ENCODE measurements at regions not wholly inside any gene's neighbourhood (a gene's known extent, or its start where the extent isn't known, plus 50 kb on each side); places are given as distances from the start of the nearest gene placed in this dataset.

GRCh38 chr10:121267236-121268003 is 330.8 kb downstream of the FGFR2 start:
- no peaks in the 10 kb centered on the region for H3K27me3 ChIP-seq (ENCODE audit: control insufficient read depth, insufficient read depth, low read length)
- no peak overlapping the region for H3K4me3 ChIP-seq (ENCODE audit: low read depth, low read length)
- H3K79me2 ChIP-seq, result no peaks in the 10 kb centered on the region
- H3K27ac ChIP-seq, result no peak overlapping the region
- TF ChIP-seq CTCF (IDR thresholded peaks at IDR 0.05), result no peak
- H2AFZ ChIP-seq, result no peak overlapping the region
- no peaks in the 10 kb centered on the region for H3K36me3 ChIP-seq (ENCODE audit: control insufficient read depth, insufficient read depth, low read length)
- no peak overlapping the region for H3K9ac ChIP-seq
- H3K4me1 ChIP-seq, result no peaks in the 10 kb centered on the region
- no peaks in the 10 kb centered on the region for H3K9me3 ChIP-seq (ENCODE audit: control insufficient read depth, low read length)
- H3K4me2 ChIP-seq (ENCODE audit: low read length), result no peak overlapping the region

GRCh38 chr10:121268363-121268762 is 329.9 kb downstream of the FGFR2 start:
- H3K27me3 ChIP-seq (ENCODE audit: control insufficient read depth, insufficient read depth, low read length), result no peaks in the 10 kb centered on the region
- no peaks in the 10 kb centered on the region for H3K36me3 ChIP-seq (ENCODE audit: control insufficient read depth, insufficient read depth, low read length)
- no peak overlapping the region for H3K9ac ChIP-seq
- no peaks in the 10 kb centered on the region for H3K79me2 ChIP-seq
- H2AFZ ChIP-seq, result no peak overlapping the region
- no peak overlapping the region for H3K27ac ChIP-seq
- no peaks in the 10 kb centered on the region for H3K4me1 ChIP-seq
- no peaks in the 10 kb centered on the region for H3K9me3 ChIP-seq (ENCODE audit: control insufficient read depth, low read length)
- TF ChIP-seq CTCF (IDR thresholded peaks at IDR 0.05), result no peak
- no peak overlapping the region for H3K4me2 ChIP-seq (ENCODE audit: low read length)
- H3K4me3 ChIP-seq (ENCODE audit: low read depth, low read length), result no peak overlapping the region

- no peak for TF ChIP-seq CTCF (IDR thresholded peaks at IDR 0.05)
- no peak overlapping the region for H3K9ac ChIP-seq
- no peaks in the 10 kb centered on the region for H3K36me3 ChIP-seq (ENCODE audit: control insufficient read depth, insufficient read depth, low read length)
- H3K27me3 ChIP-seq (ENCODE audit: control insufficient read depth, insufficient read depth, low read length), result no peaks in the 10 kb centered on the region
- no peak overlapping the region for H2AFZ ChIP-seq
- no peak overlapping the region for H3K4me2 ChIP-seq (ENCODE audit: low read length)
- no peaks in the 10 kb centered on the region for H3K79me2 ChIP-seq
- H3K27ac ChIP-seq, result no peak overlapping the region
- no peak overlapping the region for H3K4me3 ChIP-seq (ENCODE audit: low read depth, low read length)
- H3K9me3 ChIP-seq (ENCODE audit: control insufficient read depth, low read length), result no peaks in the 10 kb centered on the region
- H3K4me1 ChIP-seq, result no peaks in the 10 kb centered on the region
Measured at GRCh38 chr10:121268863-121269432, 329.3 kb downstream of the FGFR2 start.

- Histone ChIP-seq H3K4me2 (ENCODE audit: low read length) (no peak overlapping the region), H3K27me3 (ENCODE audit: control insufficient read depth, insufficient read depth, low read length) (no peaks in the 10 kb centered on the region), H3K27ac (no peak overlapping the region), H3K9ac (no peak overlapping the region), H3K4me3 (ENCODE audit: low read depth, low read length) (no peak overlapping the region), H3K79me2 (no peaks in the 10 kb centered on the region), H3K9me3 (ENCODE audit: control insufficient read depth, low read length) (no peaks in the 10 kb centered on the region), H3K36me3 (ENCODE audit: control insufficient read depth, insufficient read depth, low read length) (no peaks in the 10 kb centered on the region), H2AFZ (no peak overlapping the region), H3K4me1 (no peaks in the 10 kb centered on the region)
- TF ChIP-seq CTCF (IDR thresholded peaks at IDR 0.05), result no peak
Measured at GRCh38 chr10:121270906-121271305, 327.3 kb downstream of the FGFR2 start.

- H3K4me2 ChIP-seq (ENCODE audit: low read length), result no peak overlapping the region
- no peak overlapping the region for H3K27ac ChIP-seq
- H3K4me1 ChIP-seq, result no peaks in the 10 kb centered on the region
- H2AFZ ChIP-seq, result no peak overlapping the region
- H3K9me3 ChIP-seq (ENCODE audit: control insufficient read depth, low read length), result no peaks in the 10 kb centered on the region
- TF ChIP-seq CTCF (IDR thresholded peaks at IDR 0.05), result no peak
- H3K79me2 ChIP-seq, result no peaks in the 10 kb centered on the region
- no peaks in the 10 kb centered on the region for H3K36me3 ChIP-seq (ENCODE audit: control insufficient read depth, insufficient read depth, low read length)
- no peaks in the 10 kb centered on the region for H3K27me3 ChIP-seq (ENCODE audit: control insufficient read depth, insufficient read depth, low read length)
- H3K9ac ChIP-seq, result no peak overlapping the region
- H3K4me3 ChIP-seq (ENCODE audit: low read depth, low read length), result no peak overlapping the region
Measured at GRCh38 chr10:121276046-121276445, 322.2 kb downstream of the FGFR2 start.
